NCI-H2196 treated with DMSO at 0.1 percent for 48 hours (cell line): ENCODE measurements at regions not wholly inside any gene's neighbourhood (a gene's known extent, or its start where the extent isn't known, plus 50 kb on each side); places are given as distances from the start of the nearest gene placed in this dataset.
A peak's percentile ranks its signal among the peaks of the same experiment; 100 is the strongest.

Experiments
- DNase-seq: peaks from one replicate; lab custom pipeline; 2025; ENCODE audit not compliant: unreplicated experiment; lab: John Stamatoyannopoulos, UW

DNA sequence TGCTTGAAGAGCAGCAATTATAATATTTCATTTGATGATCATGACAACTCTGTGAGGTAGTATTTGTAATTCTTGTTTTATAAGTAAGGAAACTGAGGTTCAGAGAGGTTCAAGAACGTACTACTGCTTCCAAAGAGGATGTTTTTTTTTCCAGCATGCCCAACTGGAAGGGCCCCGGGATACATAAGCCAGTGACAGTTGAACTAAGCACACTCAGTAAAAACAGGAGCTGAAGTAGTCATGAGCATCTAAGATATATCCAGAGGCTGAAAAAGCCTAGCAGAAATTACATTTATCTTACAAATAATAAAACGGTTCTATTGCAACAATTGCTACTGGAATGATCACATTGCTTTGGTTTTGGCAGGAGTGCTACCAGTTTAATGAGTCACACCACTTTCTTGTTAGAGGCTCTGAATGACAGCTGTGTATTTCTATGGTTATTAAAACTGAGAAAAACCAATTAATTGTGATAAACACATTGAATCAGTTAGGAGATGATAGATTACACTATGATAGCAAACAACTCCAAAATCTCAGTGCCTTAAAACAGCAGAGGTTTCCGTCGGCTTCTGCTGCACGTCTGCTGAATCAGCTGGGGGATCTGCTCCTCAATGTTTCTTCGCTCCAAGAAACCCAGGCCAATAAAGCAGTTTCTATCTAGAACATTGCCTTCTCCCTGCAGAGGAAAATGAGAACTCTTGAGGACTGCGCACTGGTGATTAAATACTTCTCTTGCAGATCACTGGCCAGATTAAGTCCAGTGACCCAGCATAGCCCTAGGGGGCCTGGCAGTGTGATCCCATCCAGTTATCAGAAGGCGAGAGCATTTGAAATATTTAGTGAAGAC, 522.7 kb downstream of the PLPP3 start:
- DNase-seq = no peak

DNA sequence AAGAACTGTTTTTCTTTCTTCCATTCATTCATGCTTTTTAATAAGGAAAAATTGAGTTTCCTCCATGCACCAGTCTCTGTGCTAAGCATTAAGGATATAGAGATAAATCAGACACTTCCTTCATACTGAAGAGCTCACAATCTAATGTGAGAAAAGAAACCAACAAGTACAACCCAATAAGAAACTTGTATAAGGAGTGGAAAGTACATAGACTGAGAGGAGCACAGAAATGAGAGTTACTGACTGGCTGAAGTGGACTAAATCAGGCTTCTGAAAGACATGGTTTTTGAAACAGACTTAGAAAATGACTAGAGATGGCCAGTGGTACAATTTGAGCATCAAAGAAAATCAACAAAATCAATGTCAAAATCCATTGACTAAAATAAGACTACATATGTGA, 524.4 kb downstream of the PLPP3 start:
- DNase-seq = no peak

DNA sequence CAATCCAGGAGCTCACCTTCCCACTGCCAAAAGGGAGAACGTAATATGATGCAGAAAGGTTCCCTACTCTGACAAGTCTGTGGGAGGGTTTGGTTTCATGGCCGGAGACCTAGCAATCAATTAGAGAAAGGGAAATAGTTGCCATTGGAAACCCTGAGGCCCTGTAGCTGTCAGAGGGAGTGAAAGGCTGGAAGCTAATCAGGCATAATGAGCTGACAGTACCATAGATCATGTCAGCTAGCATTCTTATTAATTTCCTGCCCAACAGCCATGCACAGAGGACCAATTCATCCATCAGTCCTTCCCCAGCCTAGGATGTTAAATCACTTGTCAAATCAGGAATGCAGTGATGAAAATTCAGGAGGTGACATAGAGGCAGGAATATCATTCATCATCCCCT, 527.3 kb downstream of the PLPP3 start:
- DNase-seq = no peak

DNA sequence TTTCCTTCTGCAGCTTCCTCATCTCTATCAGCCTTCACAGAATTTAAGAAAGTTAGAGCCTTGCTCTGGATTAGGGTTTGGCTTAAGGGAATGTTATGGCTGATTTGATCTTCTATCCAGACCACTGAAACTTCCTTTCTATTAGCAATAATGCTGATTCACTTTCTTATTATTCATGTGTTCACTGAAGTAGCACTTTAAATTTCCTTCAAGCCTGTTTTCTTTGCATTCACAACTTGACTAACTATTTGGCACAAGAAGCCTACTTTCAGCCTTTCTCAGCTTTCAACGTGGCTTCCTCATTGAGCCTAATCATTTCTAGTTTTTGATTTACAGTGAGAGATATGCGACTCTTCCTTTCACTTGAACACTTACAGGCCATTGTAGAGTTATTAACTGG, 528.5 kb downstream of the PLPP3 start:
- no peak for DNase-seq

DNA sequence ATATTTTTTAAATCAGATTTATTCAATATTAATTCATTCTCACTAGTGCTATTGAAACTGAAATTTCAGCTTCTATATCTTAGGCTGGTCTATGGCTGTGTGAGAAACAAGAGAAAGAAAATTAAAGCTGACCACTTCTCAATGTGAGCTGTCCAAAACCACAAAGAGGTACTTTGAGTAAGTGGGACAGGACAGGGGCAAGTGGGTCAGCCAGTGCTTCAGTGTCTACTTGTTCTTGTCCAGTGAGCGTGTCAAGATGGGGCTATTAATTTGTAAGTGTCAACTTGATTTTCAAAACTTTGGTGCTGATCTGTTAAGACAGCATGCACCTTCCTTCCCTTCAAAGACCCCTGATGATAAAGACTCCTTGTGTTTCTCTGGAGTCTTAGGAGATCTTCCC, 533.9 kb downstream of the PLPP3 start:
- DNase-seq = no peak

DNA sequence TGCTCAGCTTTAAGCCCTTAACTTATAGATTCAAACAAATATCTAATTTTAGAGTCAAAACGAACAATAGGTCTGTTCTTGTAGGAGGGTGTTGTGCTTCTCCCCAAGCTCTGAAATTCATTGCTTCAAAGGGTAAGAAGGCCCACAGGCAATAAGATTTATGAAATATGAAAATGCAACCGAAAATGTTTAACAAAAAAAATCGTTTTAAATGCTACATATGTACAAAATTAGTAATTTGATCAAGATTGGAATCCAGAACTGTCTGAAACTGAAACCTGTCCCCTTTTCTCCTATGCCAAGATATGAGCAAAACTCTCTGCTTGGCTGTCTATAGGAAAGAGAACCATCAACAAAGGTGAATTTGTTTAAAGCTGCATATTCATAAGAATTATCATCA, 534.3 kb downstream of the PLPP3 start:
- no peak for DNase-seq

DNA sequence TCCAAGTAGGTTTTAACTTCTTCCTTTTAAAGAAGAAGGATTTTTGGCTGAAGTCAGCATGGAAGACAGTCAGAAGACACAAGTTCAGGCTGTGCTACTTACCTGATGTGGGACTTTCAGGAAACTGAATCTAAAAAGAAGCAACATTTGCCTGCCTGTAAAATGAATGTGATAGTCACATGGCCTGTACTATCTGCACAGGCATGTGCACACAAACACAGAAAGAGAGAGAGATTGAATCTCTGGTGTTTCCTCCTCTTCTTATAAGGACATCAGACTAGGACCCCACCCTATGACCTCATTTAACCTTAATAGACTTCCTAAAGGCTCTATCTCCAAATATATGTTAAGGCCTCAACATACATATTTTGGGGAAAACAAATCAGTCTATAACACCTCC, 542.9 kb downstream of the PLPP3 start:
- DNase-seq = no peak

DNA sequence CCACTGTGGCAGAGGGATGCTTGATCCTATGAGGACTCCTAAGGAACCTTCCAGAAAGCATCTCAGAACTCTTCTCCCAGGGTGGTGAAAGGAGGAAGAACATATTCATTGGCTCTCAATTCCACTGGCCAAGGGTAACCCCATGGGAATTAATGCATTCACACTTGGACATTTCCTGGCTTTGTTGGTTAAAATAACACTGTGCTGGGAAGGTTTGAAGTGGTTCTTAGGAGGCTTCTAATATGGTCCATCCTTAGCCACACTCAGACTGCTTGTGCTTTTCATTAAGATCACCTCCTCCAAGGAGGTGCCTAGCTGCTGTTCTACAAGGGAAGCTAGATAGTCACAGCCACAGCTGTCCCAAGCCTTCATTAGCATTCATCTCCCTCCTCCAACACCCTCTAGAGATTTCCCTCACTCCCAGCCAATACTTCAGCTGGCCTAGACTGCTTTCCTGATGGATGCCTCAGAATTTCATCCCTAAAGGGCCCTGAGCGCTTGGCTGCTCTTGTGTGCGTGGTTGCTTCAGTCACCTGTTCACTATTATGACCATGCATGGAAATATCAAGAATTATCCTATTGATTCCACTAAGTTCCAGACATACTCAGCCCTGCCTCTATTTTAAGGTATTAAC, 544.4 kb downstream of the PLPP3 start:
- no peak for DNase-seq

DNA sequence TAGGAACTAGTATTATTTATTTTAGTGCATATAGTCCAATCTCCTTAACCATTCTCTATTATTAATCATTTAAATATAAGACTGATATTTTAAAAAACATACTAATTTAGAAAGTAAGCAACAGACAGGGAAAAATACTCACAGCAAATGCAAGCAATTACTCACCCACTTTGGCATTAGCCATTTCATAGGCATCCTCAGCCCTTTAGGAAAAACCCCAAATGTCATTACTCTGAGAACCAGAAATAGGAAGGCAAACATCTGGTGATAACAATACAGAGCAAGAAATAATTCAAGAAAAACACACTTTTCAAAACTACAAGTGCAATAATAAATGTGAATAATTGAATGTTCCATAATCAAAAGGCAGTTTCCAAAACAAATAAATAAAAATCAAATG, 545.1 kb downstream of the PLPP3 start:
- DNase-seq = no peak

DNA sequence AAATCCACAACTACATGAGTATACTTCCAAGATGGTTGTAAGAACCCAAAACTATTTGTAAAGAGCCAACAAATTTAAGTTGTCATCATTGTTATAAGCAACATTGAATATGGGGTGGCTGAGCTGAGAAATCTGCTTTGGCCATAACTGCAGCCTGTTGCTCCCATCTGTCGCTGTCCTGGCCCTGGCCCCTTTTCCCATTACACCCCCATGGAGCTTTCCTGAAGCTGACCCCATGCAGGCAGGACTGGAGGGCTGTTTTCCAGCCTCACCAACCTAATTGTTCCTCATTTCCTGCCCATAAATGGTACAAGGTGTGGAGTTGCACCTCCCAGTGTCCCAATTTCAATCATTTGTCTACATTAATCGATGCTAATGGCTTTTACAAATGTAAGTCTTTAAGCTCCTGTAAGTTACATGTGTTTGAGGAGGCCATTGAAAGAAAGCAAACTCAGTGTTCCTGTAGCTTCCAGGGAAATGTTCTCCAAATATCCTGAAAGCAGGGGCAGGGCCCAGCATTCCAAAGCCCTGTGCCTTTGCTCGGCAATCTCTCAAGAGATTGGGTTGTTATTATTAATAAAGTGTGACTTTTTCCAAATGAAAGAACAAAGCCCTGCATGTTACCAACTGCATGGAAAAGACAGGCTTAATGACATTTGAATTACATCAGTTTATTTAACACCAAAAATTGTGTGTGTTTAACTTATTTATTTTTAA, 545.9 kb downstream of the PLPP3 start:
- DNase-seq = no peak

DNA sequence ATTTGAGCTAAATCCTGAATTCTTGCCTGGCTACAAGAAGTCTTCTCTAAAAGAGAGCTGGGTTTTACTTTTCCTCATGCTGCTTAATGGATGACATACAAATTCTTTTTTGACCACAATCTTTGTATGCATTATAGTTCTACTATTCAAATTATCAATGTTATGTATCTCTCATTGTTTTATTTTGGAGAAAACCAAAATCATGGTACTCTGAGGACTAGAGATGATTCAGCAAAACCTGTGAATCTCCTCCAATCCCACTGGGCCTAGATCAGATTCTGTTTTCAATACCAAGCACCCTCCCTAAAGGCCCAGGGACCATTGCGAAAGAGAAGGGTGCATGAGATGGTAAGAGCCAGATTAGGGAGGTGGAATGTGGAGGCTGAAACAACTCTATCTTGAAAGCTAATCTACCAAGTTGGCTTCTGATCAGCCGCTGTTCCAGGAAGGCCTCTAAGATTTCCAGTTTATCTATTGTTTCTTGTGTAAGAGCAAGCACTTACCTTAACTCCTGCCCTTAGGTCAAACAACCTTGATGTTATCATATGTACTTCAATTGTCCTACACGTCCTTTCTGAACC, 547.2 kb downstream of the PLPP3 start:
- no peak for DNase-seq

DNA sequence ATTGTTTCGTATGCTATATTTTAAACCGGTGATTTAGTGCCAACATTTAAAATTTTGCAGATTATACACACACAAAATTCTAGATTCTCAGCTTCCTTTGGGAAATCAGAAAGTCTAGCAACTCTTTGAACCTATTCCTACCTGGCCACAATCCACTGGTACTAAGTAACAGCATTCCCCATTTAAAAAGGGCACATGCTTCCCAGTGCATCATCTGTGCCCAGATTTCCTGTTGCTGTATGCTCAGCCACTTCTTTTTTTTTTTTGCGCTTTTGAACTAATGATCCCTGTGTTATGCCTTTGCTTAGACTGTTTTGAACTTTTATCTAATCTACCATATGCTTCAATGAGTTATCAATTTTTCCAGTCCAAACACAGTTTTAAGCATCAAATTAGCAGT, 548.4 kb downstream of the PLPP3 start:
- no peak for DNase-seq

DNA sequence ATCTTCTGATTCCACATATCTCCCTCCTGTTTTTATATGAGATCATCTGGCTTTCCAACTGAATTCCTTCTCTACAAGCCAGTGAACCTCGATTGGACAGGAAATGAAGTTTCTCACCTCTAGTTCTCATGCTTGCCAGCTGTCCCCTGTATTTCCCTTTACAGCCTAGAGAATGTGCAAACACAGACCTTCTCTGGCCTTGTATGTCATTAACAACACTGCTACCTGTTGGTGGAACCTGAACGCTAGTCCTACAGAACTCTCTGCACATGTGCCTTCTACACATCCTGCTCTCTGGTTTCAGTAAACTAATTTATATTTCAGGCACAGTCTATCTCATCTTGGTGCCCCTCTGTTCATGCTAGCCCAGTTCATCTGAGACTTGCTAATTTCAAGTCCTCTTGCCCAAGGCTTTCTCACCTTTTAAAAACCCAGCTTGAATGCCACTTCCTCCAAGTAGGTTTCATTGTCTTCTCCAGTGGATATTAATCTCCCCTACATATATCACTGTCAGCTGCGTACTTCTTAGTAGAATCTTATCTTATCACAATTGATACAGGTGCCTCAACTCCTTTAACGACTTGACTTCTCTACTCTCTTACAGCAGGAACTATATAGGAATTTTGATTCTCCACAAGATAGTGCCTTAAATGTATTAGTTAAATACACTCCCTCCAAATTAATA, 549.9 kb downstream of the PLPP3 start:
- peak; percentile 37 for DNase-seq

DNA sequence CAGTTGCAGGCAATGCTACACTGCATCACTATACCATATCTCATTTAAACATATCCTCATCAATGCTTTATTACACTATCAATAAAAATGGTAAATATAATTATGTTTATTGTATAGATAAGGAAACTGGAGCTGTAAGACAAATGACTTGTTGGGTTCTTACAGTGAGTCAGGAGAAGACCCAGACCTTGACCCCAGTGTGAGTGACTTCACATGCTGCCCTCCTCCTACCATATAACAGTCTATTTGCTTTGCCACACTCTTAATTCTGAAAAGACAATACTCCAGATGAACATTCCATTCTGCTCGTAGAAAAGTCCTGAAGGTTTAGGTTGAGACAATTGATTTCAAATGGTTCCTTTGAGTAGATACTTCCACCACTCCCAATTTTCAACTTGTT, 550.5 kb downstream of the PLPP3 start:
- DNase-seq = no peak

DNA sequence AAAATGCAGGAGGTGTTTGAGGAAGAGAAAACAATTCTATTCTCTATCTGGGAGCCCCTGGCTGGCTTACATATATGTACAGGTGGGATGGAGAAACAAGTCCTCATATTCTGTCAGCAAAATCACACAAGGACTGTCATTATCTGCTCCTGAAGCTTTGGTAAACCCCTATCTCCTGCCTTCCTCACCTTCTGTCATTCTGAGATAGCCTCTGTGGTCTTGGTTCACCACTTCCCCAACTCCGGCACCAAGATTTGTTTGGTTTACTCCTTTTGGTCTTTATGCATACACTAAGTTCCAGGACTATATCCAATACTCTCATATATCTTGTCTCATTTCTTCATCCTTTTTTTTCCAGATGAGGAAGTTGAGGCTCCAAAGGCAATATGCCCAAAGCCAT, 551.1 kb downstream of the PLPP3 start:
- DNase-seq = no peak

DNA sequence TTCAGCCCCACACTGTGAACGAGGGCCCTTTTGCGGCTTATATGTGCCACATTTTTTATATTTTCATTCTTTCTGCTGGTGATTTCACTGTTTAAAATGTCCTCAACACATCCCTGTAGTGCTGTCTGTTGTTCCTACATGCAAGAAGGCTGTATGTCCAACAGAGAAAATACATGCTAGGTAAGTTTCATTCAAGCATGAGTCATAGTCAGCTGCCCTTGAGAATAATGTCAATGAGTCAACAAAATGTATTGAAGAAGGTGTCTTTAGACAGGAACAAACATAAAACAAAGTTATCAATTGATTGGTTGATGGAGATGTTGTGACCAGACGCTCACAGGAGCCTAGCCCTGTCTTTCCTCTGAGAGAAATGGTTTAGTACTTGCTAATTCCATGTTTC, 553.4 kb downstream of the PLPP3 start:
- DNase-seq = no peak

DNA sequence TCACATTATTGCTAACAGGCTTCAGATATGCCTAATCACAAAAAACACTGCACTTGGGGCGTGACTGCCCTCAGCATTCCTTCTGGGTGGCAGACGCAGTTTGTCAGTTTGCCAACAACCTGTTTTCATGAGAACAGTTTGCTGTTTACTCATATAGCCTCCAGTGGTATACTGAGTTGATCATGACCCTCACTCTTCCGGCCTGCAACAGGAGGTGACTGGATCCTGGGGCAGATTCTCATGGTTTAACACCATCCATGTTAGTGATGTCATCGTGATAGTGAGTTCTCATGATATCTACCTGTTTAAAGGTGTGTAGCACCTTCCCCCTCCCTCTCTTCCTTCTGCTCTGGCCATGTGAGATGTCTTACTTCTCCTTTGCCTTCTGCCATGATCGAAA, 555.2 kb downstream of the PLPP3 start:
- DNase-seq = no peak

DNA sequence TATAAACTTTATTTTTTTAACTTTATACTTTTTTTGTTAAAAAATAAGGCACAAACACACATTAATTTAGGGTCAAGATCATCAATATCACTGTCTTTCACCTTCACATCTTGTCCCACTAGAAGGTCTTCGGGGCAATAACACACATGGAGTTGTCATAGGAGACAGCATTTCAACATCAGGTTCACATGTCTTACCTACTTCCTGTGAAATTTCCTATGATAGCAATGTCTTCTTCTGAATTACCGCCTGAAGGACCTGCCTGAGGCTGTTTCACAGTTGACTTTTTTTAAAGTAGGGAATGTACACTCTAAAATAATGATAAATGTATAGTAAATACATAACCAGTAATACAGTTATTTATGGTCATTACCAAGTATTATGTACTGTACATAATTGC, 559.4 kb downstream of the PLPP3 start:
- no peak for DNase-seq

DNA sequence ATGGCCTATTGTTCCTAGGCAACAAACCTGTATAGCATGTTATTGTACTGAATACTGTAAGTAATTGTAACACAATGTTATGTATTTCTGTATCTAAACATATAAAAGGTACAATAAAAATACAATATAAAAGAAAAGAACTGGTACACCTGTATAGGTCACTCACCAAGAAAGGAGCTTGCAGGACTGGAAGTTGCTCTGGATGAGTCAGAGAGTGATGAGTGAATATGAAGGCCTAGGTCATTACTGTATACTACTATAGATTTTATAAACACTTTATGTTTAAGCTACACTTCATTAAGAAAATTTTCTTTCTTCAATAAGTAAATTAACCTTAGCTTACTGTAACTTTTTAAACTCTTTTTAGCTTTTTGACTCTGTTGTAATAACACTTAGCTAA, 559.9 kb downstream of the PLPP3 start:
- DNase-seq = no peak

DNA sequence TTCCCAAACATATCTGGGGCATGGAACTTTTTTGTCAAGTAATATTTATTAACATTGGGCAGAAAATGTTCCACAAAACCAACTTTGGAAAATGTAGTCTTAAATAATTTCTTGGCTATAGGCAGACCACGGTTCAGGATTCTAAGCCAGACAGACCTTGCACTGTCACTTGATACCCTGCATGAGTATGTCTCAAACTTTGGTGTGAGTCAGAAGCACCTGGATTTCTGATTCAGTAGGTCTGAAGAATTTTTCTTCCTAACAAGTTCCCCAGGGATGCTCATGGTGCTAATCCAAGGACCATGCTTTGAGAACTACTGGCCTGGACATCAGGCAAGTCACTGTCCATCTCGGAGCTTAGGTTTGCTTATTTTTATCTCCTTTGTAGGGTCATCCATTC, 562.0 kb downstream of the PLPP3 start:
- no peak for DNase-seq

DNA sequence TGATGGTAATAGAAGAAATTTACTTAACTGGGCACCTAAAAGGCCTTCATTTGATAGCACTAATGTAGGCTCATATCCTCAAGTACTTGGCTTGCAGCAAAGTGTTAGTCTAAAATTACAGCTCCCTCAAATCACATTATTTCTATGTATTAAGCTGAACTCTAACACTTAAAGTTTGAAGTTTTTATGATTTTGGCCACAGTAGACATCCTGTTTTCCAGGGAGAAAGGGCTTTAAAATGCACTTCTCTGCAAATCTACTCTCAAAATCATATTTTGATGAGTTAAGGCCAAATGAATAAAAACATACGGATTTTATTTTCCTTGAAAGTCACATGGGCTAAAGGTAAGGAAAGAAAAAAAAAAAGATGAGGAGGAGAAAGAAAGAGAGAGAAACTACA, 575.5 kb downstream of the PLPP3 start:
- no peak for DNase-seq
